Fibroblast of mammary gland (primary cell): ENCODE measurements at regions not wholly inside any gene's neighbourhood (a gene's known extent, or its start where the extent isn't known, plus 50 kb on each side); places are given as distances from the start of the nearest gene placed in this dataset.
A peak's percentile ranks its signal among the peaks of the same experiment; 100 is the strongest.
"Not testable (repeated sequence)": the region's sequence is repeated elsewhere in the genome, so short reads cannot be mapped to it uniquely, and the experiment has no call there.

ENCODE experiments used
- DNase-seq: peaks from one replicate; pipeline ENCODE4 v3.0.0-alpha.2; 2010; ENCODE audit warnings: low read depth
- H3K4me3 ChIP-seq: 2 replicates; pipeline ENCODE4 v1.5.1; 2011; ENCODE audit warnings: low read depth, mild to moderate bottlenecking, low read length, moderate library complexity; ENCODE audit not compliant: control insufficient read depth
- TF ChIP-seq, protein P1 (sequence below): conservative IDR thresholded peaks from 2 replicates; pipeline ENCODE4 v1.5.1; 2011; ENCODE audit warnings: low read depth, low read length, inconsistent platforms; ENCODE audit not compliant: control insufficient read depth, insufficient read depth

DNA sequence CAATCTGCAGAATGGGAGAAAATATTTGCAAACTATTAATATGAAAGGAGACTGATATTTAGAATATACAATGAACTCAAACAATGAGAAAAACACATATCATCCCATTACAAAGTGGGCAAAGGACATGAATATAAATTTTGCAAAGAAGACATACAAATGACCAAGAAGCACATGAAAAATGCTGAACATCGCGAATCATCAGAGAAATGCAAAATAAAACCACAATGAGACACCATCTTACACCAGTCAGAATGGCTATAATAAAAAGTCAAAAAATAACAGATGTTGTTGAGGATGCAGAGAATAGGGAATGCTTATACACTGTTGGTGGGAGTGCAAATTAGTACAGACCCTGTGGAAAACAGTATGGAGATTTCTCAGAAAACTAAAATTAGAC is 83.6 kb downstream of the RAP2B start:
- H3K4me3 ChIP-seq = no peak overlapping the region
- TF ChIP-seq, protein P1, sequence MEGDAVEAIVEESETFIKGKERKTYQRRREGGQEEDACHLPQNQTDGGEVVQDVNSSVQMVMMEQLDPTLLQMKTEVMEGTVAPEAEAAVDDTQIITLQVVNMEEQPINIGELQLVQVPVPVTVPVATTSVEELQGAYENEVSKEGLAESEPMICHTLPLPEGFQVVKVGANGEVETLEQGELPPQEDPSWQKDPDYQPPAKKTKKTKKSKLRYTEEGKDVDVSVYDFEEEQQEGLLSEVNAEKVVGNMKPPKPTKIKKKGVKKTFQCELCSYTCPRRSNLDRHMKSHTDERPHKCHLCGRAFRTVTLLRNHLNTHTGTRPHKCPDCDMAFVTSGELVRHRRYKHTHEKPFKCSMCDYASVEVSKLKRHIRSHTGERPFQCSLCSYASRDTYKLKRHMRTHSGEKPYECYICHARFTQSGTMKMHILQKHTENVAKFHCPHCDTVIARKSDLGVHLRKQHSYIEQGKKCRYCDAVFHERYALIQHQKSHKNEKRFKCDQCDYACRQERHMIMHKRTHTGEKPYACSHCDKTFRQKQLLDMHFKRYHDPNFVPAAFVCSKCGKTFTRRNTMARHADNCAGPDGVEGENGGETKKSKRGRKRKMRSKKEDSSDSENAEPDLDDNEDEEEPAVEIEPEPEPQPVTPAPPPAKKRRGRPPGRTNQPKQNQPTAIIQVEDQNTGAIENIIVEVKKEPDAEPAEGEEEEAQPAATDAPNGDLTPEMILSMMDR = no peak
- peak; percentile 63 for DNase-seq

DNA sequence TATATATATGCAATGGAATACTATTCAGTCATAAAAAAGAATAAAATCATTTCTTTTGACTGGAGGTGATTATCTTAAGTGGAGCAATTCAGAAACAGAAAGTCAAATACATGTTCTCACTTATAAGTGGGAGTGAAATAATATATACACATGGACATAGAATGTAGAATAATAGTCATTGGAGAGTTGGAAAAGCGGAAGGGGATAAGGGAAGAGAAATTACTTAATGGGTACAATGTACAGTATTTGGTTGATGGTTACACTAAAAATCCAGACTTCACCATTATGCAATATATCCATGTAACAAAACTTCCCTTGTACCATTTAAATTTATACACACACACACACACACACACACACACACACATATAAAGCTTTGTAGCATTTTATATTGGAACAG is 84.3 kb downstream of the RAP2B start:
- DNase-seq = no peak
- TF ChIP-seq, protein P1 = no peak
- H3K4me3 ChIP-seq = no peak overlapping the region

DNA sequence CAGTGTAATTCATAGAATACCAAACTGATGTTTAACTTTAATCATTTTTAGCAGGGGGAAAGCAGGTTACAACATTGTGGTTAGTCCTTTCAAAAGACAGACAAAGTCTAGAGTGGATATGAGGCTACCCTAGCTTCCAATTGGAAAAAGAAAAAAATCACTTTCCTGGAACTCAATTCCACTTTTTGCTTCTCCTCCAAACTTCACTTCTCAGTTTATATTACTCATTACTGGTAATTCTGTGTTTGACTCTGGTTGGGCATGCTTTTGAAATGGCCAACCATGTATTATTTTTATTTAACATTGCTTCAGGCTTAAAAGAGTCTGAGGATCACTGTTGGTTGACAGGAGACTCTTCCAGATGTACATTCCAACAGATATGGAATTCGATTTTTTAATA is 84.8 kb downstream of the RAP2B start:
- peak; percentile 76 for DNase-seq
- no peak overlapping the region for H3K4me3 ChIP-seq
- TF ChIP-seq, protein P1 = no peak

DNA sequence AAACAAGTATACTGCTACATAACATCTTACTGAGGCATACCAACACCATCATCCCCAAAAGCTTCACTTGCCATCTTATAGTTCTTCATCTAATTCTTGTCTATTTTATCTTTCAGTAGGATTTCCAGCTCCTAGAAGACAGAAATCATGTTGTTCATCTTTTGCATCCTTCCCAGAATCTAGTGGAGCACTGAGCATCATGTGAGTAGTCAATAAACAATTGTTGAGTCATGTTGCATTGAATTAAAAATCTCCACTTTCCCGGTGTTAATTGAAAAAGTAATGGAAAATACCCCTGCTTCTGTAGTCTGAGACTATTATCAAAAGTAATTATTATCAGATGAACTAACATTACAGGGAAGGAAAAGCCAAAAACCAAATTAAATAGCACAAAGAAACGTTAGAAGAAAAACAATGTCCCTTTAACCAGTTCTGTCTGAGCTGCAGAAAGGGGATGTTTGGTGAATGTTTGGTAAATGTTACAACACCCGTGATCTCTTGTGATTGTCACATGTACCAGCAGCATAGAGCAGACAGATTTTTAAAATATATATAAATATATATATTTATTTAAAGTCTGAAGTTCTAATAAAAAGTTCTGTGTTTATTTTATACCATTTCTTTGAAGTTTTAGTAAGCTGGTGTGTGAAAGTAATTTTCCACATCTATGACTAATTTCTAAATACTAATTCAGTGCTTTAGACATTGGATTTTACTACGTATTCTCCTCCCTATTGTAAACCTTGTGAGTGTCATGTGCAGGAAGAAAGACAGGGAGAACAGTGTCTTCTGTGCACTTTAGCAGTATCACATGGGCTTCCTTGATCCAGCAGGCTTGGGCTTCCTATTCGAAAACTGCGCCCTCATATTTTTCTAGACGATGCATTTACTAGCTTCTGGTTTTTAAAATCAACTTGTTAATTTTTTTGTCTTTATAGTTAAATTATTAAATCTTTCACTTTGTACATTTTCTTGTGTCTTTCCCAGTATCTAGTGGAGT is 85.6 kb downstream of the RAP2B start:
- peak; percentile 25 for DNase-seq
- no peak overlapping the region for H3K4me3 ChIP-seq
- TF ChIP-seq, protein P1 = no peak

DNA sequence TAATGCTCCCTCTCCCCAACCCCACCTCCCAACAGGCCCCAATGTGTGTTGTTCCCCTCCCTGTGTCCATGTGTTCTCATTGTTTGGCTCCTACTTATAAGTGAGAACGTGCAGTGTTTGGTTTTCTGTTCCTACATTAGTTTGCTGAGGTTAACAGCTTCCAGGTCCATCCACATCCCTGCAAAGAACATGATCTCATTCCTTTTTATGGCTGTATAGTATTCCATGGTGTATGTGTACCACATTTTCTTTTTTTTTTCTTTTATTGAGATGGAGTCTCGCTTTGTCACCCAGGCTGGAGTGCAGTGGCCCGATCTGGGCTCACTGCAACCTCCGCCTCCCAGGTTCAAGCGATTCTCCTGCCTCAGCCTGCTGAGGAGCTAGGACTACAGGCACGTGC is 86.8 kb downstream of the RAP2B start:
- H3K4me3 ChIP-seq, DNase-seq: not testable (repeated sequence)

DNA sequence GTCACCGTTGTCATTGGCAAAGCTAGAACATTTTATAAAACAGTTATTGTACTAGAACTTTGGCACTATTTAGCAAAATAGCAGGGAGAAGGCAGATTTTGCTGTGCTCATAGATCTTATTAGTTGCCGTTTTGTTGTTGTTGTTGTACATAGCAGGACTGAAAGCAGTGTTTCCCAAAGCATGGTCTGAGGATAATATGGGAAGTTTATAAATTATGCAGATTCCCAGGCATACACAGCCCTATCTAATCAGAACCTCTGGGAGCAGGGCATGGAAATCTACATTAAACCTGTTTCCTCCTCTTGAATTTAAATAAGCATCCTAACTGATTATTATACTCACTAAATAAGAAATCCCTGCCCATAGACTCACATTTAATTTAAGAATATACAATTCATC is 87.9 kb downstream of the RAP2B start:
- TF ChIP-seq, protein P1 = no peak
- no peak overlapping the region for H3K4me3 ChIP-seq
- no peak for DNase-seq

DNA sequence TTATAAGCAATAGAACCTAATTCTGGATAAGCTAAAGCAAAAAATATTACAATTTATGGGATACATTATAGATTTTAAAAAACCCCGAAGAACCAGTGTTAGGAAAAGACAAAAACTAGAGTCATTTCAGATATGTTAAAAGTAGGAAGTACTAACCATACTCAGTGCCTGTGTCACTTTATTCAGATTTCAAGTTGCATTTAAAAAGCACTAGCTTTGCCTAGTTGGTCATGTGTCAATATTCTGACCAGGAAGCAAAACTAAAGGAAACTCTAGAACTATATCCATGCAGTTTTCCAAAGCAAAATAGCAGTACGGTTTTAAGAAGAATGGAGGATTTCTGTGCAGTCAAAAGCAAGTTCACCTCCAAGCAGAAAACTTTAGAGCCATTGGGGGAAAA is 88.4 kb downstream of the RAP2B start:
- no peak for DNase-seq
- no peak overlapping the region for H3K4me3 ChIP-seq

More for the DNA sequence above, 88.4 kb downstream of the RAP2B start:
- TF ChIP-seq, protein P1 = no peak
